ENCODE measurements at regions not wholly inside any gene's neighbourhood (a gene's known extent, or its start where the extent isn't known, plus 50 kb on each side); places are given as distances from the start of the nearest gene placed in this dataset.

DNA sequence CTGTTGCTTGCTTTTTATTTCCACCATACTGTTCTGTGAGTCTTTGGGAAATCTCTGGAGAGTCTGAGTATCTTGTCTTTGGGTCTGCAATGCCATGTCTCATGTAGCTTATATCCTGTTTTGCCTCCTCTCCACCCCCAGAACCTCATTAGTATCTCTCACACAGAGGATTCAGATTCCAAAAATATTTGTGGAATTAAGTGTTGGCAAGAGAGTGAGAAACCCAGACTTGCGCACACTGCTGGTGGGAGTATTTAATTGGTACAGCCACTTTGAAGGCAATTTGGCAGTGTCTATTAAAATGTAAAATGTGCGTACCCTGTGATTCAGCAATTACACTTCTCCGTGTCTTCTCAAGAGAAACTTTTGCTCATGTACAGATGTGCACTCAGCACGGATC is 68.6 kb downstream of the ZNF621 start:
- DNase-seq (ENCODE audit: low read depth in 2 of 2, low spot score in 1 of 2), result no peak

DNA sequence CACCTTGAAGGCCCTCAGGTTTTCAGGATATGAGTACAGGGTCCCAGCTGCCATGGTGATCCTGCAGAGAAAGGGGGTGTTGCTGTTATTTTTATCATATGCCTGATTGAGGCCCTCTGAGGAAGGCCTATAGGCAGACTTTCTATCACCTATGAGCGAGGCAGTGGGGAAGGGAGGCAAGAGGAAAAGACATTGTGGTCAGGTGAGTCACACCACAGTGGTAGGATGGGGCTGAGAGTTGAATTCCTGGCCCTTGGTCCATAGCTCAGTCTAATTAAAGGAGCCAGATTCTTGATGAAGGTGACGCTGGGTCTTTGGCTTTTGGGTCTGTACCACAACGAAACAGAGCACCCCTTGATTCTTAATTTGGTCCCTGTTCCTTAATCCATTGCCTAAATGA is 72.7 kb downstream of the ZNF621 start:
- no peak for DNase-seq (ENCODE audit: low read depth in 2 of 2, low spot score in 1 of 2)

GRCh38 chr3:40598338-40598737 is 73.6 kb downstream of the ZNF621 start:
- DNase-seq (ENCODE audit: low read depth in 2 of 2, low spot score in 1 of 2), result no peak

DNA sequence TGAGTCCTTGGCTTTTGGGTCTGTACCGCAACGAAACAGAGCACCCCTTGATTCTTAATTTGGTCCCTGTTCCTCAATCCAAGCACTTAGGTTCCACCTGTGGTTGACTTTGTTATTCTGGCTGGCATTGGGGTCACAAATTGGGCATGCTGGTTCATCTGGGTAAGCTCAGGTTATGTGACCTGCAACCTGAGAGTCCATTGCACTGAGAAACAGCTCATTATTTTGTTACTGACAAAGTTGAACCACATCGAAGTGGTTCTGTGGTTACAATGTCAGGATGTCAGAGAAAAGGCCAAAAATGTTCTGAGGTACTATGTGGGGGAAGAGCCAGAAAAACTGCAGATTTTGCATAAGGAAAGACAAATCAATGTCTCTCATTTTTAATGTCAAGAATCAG is 74.2 kb downstream of the ZNF621 start:
- no peak for DNase-seq (ENCODE audit: low read depth in 2 of 2, low spot score in 1 of 2)

- no peak for DNase-seq (ENCODE audit: low read depth in 2 of 2, low spot score in 1 of 2)
Measured at GRCh38 chr3:40602778-40603385, 78.1 kb downstream of the ZNF621 start.

- no peak for DNase-seq (ENCODE audit: low read depth in 2 of 2, low spot score in 1 of 2)
Measured at GRCh38 chr3:40605960-40606359, 81.2 kb downstream of the ZNF621 start.

DNA sequence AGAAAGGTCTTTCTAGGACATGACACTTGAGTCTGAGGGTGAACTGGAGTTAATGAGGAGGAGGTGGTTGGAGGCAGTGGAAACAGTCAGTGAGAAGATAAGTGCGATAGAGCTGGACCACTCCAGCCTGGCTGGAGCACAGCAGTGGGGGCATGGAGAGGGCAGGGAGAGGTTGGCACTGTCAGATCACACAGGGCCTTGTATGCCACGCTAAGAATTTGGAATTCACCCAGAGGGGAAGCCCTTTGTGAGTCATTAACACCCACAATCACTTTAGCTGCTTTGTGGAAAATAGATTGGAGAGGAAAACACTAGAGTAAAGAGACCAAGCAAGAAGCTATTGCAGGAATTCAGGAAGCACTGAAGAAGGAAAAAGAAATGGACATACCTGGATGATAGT is 83.3 kb downstream of the ZNF621 start:
- DNase-seq (ENCODE audit: low read depth in 2 of 2, low spot score in 1 of 2), result no peak

GRCh38 chr3:40613306-40613705 is 88.5 kb downstream of the ZNF621 start:
- no peak for DNase-seq (ENCODE audit: low read depth in 2 of 2, low spot score in 1 of 2)

GRCh38 chr3:40615110-40615915 is 90.6 kb downstream of the ZNF621 start:
- no peak for DNase-seq (ENCODE audit: low read depth in 2 of 2, low spot score in 1 of 2)

DNA sequence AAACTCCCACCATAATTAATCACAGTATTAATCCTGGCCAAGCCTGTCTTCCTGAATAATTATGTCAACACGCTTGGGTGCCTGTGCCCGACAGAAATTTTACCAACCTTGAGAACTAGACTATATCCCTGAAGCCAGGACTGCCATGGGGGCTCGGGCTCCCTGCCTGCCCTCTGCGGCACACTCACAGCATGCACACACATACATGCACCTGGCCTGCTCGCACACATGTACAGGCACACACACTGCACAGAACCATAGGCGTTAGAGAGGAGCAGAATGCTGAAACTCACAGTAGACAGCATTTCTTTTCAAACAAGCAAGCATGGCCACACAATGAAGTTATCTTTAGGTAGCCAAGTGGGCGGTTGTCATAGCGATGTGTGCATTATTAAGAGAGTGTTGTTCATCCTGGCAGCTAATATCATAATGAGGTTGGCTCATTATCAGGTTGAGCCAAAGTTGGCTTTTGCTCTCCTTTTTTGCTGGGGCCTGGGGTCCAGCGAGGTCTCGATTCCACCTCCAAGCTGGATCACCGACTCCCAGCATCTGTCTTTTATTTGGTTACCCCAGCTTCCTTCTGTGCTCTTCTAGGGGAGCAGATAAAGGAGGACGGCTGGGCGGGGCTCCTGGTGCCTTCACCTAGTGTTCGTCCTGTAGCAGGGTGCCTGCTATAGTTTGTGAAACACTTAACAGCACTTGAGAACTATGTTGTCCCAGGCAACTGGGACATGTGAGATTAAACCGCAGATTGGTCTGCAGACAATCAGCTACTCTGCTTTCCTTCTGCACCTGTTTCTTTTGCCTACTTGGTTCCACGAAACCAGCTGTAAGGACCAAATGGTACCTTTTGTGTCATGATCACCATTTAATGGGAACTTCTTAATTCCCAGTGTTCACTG is 91.4 kb downstream of the ZNF621 start:
- no peak for DNase-seq (ENCODE audit: low read depth in 2 of 2, low spot score in 1 of 2)

GRCh38 chr3:40617084-40617483 is 92.3 kb downstream of the ZNF621 start:
- DNase-seq (ENCODE audit: low read depth in 2 of 2, low spot score in 1 of 2), result no peak

GRCh38 chr3:40618158-40618557 is 93.4 kb downstream of the ZNF621 start:
- no peak for DNase-seq (ENCODE audit: low read depth in 2 of 2, low spot score in 1 of 2)

DNA sequence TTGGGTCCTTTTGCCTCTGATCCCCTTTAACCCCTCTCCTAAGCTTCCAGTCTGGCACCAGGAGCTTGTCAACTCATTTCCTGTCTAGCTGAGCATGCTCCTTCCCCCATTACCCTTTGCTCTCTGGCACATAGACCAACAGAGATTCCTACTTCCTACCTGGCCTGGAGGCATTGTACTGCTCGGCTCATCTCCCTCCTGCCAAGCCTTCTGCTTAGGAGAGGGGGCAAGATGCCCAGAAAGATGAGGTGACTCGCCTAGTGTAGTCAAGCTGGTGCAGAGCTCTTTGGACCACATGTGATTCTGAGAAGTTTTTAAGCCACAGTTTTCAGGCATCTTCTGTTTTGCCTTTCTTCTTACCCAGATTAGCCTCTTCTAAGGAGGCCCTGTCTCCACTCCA is 95.4 kb downstream of the ZNF621 start:
- no peak for DNase-seq (ENCODE audit: low read depth in 2 of 2, low spot score in 1 of 2)

- no peak for DNase-seq (ENCODE audit: low read depth in 2 of 2, low spot score in 1 of 2)
Measured at GRCh38 chr3:40621252-40621651, 96.5 kb downstream of the ZNF621 start.

DNA sequence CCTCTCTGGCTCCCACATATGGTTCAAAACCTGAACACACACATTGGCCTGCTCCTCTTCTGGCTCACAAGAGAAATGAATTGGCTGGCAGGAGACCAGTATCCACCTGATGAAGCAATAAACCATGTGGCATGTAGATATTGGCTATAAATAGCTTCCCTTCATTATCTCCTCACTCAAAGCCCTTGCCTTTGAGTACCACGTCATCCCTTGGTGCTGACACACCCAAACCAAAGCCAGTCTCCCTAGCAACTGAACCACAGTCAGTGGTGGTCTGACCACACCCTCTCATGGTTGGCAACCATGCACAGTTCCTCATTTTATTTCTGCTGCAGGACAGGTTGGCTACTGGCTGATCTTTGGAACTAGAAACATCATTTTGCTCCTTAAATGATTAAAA is 98.8 kb downstream of the ZNF621 start:
- DNase-seq (ENCODE audit: low read depth in 2 of 2, low spot score in 1 of 2), result no peak

DNA sequence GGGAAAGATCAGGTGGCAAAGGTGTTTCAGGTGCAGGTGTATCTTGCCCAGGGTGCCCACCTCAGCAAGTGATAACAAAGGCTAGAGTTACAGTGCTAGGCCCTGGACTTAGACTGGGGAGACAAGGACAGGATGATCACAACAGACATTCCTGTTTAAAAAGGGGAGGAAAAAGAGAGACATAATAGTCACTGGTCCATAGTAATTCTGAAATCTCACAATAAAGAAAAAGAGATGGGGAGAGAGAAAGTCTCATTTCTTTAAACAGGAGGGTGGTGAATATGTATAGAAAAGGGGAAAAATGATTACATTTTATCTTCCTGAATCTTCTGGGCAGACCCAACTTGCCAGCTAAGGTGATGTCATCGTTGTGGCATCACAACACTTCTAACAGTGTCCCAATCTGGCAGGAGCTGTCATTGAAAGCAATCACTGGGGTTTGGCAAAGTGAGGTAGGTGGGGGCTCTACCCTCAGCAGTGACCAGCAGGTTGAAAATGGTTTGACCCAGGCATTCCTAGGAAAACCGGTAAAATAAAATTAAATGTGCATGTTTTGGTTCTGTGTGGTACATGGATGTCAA is 99.5 kb downstream of the ZNF621 start:
- DNase-seq (ENCODE audit: low read depth in 2 of 2, low spot score in 1 of 2), result no peak

DNA sequence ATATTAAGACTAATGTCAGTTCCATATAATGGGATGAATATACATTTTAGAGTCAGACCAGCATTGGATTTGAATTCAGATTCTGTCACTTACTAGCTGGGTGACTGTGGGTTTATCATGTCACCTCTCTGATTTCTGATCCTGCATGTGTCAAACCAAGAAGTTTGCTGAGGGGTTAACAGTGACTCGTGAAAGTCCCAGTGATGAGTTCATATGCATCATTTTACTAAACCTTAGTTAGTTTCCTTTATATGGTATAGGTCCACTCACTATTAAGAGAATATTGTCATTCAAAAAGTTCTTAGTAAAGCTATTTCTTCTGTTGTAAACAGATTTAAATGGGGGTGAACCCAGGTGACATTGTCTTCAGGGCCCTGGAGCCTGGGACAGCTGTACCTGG is 102.3 kb downstream of the ZNF621 start:
- DNase-seq (ENCODE audit: low read depth in 2 of 2, low spot score in 1 of 2), result no peak

DNA sequence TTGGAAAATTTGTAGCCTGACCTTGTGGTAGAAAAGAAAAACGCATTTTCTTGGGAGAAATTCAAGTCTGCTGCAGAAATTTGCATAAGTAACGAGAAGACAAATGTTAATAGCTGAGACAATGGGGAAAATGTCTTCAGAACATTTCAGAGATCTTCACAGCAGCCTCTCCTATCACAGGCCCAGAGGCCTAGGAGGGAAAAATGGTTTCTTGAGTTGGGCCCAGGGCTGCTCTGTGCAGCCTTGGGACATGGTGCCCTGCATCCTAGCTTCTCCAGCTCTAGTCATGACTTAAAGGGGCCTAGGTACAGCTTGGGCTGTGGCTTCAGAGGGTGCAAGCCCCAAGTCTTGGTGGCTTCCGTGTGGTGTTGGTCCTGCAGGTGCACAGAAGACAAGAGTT is 104.2 kb downstream of the ZNF621 start:
- DNase-seq (ENCODE audit: low read depth in 2 of 2, low spot score in 1 of 2), result no peak

DNA sequence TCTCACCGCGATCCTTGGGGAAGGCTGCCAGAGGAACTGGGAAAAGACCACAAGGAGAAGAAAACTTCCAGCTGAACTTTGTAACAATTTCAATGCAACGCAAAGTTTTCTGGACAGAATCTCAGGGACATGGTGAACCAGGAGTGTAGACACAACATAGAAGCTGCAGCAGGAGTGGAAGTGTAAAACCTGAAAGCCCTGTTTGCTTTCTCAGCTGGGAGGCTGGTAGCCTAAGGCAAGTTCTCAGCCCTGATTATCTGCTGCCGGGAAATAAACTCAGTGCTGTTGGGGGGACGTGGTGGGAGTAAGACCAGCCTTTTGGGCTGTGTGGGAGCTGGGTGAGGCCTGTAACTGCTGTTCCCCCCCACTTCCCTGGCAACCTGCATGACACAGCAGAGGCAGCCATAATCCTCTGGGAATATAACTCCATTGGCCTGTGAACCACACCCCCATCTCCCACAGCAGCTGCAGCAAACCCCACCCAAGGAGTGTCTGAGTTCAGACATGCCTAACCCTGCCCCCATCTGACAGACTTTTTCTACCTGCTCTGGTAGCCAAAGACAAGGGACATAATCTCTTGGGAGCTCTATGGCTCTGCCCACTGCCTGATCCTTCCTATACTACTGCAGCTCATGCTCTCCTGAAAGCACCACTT is 106.7 kb downstream of the ZNF621 start:
- DNase-seq (ENCODE audit: low read depth in 2 of 2, low spot score in 1 of 2), result no peak

DNA sequence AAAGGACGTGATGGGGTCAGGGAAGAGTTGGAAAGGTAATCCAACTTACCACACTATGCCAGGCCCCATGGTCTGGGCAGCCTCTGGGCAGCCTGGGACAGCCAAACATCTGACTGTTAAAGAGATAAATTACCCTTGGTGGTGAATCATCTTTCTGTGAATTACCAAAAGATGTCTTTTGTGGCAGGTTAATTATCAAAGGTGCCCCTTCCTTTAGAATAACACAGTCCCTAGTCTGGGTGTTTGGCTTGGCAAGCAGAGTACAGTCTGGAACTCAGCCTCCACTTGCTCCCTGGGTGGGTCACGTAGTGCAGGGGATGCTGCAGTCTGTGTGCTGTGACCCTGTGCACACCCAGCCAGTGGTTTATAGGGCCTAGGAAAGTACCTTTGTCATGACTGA is 113.1 kb downstream of the ZNF621 start:
- no peak for DNase-seq (ENCODE audit: low read depth in 2 of 2, low spot score in 1 of 2)

DNA sequence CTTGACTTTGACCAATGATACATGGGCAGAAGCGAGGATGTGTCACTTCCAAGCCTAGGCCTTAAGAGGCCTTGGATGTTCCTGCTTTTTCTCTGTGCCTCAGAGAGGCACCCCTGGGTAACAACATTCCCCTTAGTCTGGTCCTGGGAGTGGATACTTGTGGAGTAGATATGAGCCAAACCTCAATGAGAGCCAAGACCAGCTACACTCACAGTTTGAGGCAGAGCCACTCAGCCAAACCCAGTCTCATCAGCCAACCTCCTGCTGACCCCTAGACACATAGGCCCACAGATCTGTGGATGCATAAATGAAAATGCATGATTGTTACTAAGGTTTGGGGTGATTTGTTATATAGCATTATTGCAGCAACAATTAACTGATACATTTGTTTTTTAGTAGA is 114.2 kb downstream of the ZNF621 start:
- no peak for DNase-seq (ENCODE audit: low read depth in 2 of 2, low spot score in 1 of 2)
